ENCODE measurements at regions not wholly inside any gene's neighbourhood (a gene's known extent, or its start where the extent isn't known, plus 50 kb on each side); places are given as distances from the start of the nearest gene placed in this dataset.

- no peak for FAIRE-seq
- TF ChIP-seq CTCF (optimal IDR thresholded peaks at IDR 0.05 in 1 of 3, IDR thresholded peaks at IDR 0.05 in 1 of 3, conservative IDR thresholded peaks at IDR 0.05 in 1 of 3; ENCODE audit: extremely low read depth in 1 of 3, insufficient read depth in 2 of 3, low read length in 3 of 3), result no peak
- Histone ChIP-seq H3K79me2 (ENCODE audit: control insufficient read depth, insufficient read depth, low read length) (no peaks in the 10 kb centered on the region), H3K9me1 (ENCODE audit: control insufficient read depth, extremely low read depth, insufficient read depth, low read length) (no peaks in the 10 kb centered on the region), H3K9me3 (ENCODE audit: control insufficient read depth, low read depth, low read length) (no peaks in the 10 kb centered on the region), H3K27me3 (ENCODE audit: control insufficient read depth, extremely low read depth, insufficient read depth, low read length) (no peaks in the 10 kb centered on the region), H4K20me1 (ENCODE audit: control insufficient read depth, extremely low read depth, insufficient read depth, low read length) (no peaks in the 10 kb centered on the region), H3K27ac (ENCODE audit: control insufficient read depth, insufficient read depth, low read length) (no peak overlapping the region), H3K4me2 (ENCODE audit: control insufficient read depth, extremely low read depth, insufficient read depth, low read depth, low read length) (no peak overlapping the region), H3K9ac (ENCODE audit: control insufficient read depth, extremely low read depth, insufficient read depth, low read length) (no peak overlapping the region), H2AFZ (ENCODE audit: control insufficient read depth, low read length) (peak overlapping the region; percentile 17), H3K4me1 (ENCODE audit: control insufficient read depth, extremely low read depth, insufficient read depth, low read length) (peaks cover 14% of the 10 kb centered on the region), H3K36me3 (ENCODE audit: control insufficient read depth in 2 of 2, extremely low read depth in 1 of 2, insufficient read depth in 2 of 2, low read length in 2 of 2) (no peaks in the 10 kb centered on the region), H3K4me3 (ENCODE audit: control insufficient read depth in 2 of 3, extremely low read depth in 1 of 3, insufficient read depth in 2 of 3, low read depth in 1 of 3, low read length in 3 of 3) (no peak overlapping the region)
- no peak for DNase-seq (ENCODE audit: low read depth, low spot score)
- dilution Hi-C loops (cut with MboI; ENCODE audit: extremely low pct_ligation_motif_present, low sequenced_read_pairs), result no loop called here
Measured at GRCh38 chr6:12404651-12405050, 114.5 kb downstream of the EDN1 start.

GRCh38 chr6:12408752-12409151 is 118.6 kb downstream of the EDN1 start:
- H3K36me3 ChIP-seq (ENCODE audit: control insufficient read depth in 2 of 2, extremely low read depth in 1 of 2, insufficient read depth in 2 of 2, low read length in 2 of 2), result no peaks in the 10 kb centered on the region

More at GRCh38 chr6:12408752-12409151, 118.6 kb downstream of the EDN1 start:
- TF ChIP-seq EZH2 (IDR thresholded peaks at IDR 0.05; ENCODE audit: low read length) (no peak), CTCF (optimal IDR thresholded peaks at IDR 0.05 in 1 of 3, IDR thresholded peaks at IDR 0.05 in 1 of 3, conservative IDR thresholded peaks at IDR 0.05 in 1 of 3; ENCODE audit: extremely low read depth in 1 of 3, insufficient read depth in 2 of 3, low read length in 3 of 3) (no peak)
- Histone ChIP-seq H3K79me2 (ENCODE audit: control insufficient read depth, insufficient read depth, low read length) (no peaks in the 10 kb centered on the region), H3K4me3 (ENCODE audit: control insufficient read depth in 2 of 3, extremely low read depth in 1 of 3, insufficient read depth in 2 of 3, low read depth in 1 of 3, low read length in 3 of 3) (no peak overlapping the region), H3K27ac (ENCODE audit: control insufficient read depth, insufficient read depth, low read length) (no peak overlapping the region), H3K27me3 (ENCODE audit: control insufficient read depth, extremely low read depth, insufficient read depth, low read length) (no peaks in the 10 kb centered on the region), H4K20me1 (ENCODE audit: control insufficient read depth, extremely low read depth, insufficient read depth, low read length) (no peaks in the 10 kb centered on the region), H3K9me1 (ENCODE audit: control insufficient read depth, extremely low read depth, insufficient read depth, low read length) (no peaks in the 10 kb centered on the region), H3K9ac (ENCODE audit: control insufficient read depth, extremely low read depth, insufficient read depth, low read length) (no peak overlapping the region), H3K4me1 (ENCODE audit: control insufficient read depth, extremely low read depth, insufficient read depth, low read length) (peaks cover 5% of the 10 kb centered on the region), H3K9me3 (ENCODE audit: control insufficient read depth, low read depth, low read length) (no peaks in the 10 kb centered on the region), H2AFZ (ENCODE audit: control insufficient read depth, low read length) (no peak overlapping the region), H3K4me2 (ENCODE audit: control insufficient read depth, extremely low read depth, insufficient read depth, low read depth, low read length) (no peak overlapping the region)
- DNase-seq (ENCODE audit: low read depth, low spot score) (no peak), FAIRE-seq (no peak)
- dilution Hi-C loops (cut with MboI; ENCODE audit: extremely low pct_ligation_motif_present, low sequenced_read_pairs), result no loop called here
